GM18517 (cell line): ENCODE measurements at regions not wholly inside any gene's neighbourhood (a gene's known extent, or its start where the extent isn't known, plus 50 kb on each side); places are given as distances from the start of the nearest gene placed in this dataset.
"Not testable (repeated sequence)": the region's sequence is repeated elsewhere in the genome, so short reads cannot be mapped to it uniquely, and the experiment has no call there.

Experiments
- ATAC-seq: cut with Tn5 transposase; IDR thresholded peaks from one replicate; pipeline ENCODE4 v1.9.1; 2021; ENCODE audit warnings: mild to moderate bottlenecking, moderate library complexity; ENCODE audit not compliant: unreplicated experiment

DNA sequence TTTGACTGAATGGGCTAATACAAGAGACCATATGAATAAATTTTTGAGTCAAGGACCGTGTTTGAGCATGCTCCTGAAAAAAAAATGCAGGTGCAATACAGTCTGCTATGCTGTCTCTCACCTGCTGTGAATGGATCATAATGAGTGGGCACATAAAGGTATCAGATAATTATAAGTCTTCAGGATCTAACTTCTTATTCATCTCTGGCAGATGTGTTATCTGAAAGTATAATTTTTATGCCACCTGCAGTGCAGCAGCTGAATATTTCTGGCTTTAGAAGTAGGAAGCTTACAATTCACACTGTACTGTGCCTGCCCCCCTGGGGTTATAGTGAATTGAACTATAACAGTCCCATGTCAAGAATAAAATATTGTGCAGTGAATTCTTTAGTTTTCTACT is 333.3 kb downstream of the MRPL39 start:
- ATAC-seq: no peak

DNA sequence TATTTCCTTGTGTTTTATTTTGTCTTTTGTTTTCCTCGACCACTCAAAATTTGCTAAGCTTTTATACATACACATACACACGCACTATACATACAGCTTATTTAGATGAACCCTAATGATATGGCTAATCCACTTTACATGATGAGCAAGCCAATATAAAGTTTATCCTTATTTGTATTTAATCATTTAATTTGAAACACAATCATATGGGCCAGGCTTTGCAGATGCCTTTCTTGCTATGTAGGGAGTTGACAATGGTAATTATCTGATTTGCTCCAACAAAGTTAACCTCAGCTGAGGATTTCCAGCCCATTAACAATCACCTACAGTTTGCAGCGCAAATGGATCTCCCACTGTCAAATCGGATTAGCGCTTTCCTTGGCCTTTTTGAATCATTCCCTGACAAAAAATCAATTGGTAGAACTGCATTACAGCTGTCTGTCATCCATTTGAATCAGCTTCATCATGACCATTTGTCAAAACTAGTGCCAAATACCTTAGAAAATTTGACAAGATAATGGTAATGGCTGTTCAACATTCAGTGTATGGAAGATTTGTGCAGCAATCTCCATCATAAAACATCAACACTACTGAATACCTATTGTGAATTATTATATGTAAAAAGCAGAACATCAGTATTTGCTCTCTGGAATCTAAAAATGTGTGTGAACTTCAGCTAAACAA is 352.6 kb downstream of the MRPL39 start:
- no peak for ATAC-seq

DNA sequence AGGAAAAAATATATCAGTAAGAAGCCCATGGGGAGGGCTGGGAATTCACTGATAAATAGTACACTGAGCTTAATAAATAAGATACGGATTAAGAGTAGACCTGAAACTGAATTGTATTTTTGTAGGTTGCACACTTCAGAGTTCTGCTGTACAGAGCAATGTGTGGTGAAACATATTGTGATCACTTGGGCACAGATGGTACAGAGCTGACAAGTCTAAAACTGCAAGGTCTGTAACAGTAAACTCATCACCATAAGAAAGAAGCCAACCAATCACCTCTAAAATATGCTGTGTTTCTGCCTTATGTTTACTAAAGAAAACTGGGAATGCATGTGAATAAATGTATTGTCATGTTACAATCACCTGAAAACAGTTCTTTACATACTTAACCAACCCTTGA is 360.7 kb downstream of the MRPL39 start:
- ATAC-seq: no peak

DNA sequence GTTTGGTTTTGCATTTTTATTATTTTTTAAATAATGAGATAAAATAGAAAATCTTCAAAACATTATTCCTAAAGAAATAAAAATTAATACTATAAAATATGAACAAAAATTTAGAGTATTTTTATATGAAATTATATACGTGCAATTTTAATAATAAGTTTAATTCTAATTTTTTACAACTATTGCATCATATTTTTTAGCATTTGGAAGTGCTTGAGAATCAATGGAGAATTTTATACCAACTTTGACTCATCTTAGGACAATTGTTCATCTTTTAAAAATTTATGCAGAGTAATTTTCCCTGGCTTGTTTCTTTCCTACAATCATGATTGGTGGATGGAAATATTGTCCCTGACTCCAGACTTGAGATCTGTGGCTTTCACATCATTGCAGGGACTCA is 362.5 kb downstream of the MRPL39 start:
- ATAC-seq: no peak

DNA sequence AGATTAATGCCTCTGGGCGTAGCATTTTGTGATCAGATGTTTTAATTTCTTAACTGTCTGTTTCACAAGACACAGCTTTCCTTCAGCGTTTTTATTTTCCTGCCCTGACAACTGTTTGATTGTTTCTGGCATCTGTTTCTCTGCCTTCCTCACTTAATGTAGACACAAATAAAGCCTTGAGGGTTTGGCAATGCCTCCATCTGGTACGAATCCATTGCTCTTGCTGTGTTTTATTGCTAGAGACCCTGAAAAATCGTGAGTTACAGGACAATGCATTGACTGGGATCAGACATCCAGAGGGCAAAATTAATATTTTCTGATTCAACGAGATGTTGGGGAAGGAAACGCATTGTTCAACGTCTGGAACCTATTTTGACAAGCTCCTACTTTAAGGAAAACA is 363.5 kb downstream of the MRPL39 start:
- no peak for ATAC-seq

DNA sequence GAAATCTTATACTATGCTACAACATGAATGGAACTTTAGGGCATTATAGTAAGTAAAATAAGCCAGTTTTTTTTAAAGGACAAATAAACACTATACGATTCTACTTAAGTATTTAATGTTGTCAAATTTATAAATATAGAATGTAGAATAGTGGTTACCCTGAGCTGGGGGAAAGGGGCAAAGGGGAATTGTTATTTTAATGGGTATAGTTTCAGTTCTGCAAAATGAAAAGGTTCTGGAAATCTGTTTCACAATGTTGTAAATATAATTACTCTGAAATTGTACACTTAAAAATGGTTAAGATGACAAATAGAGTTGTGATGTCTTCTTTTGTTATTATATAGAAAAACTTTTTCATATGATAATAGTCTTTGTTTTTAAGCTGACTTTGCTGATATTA is 366.3 kb downstream of the MRPL39 start:
- ATAC-seq: no peak

DNA sequence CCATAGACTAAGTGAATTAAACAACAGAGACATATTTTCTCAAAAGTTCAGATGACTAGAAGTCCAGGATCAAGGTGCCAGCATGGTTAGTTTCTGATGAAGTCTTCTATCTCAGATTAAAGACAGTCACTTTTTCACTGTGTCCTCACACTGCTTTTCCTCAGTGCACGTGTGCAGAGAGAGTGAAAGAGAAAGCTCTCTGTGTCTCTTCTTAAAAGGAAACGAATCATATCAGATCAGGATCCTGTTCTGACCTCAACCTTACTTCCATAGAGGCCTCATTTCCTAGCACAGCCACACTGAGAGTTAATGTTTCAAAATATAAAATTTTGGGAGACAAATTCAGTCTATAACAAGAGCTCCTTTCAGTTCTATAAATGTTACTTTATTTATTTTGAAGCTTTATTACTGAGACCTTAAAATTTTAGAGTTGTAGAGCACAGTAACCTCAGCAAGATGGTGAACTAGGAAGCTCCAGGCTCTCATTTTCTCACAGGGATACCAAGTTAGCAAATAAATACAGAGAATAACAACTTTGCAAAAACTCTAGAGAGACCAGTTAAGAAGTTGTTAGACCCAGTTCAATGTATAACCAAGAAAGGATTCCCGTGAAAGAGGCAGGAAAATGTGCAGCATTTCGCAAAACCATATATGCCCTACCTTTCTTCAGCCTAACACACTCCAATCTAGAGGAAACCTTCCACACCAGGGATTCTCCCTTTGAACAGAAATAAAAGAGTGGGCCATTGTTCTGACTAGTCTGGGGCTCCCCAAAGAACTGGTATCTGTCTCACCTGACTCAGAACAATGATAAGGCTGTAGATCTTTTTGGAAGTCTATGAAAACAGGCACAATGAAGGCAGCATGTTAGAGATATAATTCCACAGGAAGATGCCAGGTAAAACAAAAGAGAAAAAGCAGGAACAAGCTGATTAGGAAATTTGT is 372.2 kb downstream of the MRPL39 start:
- ATAC-seq: peak; percentile 79

DNA sequence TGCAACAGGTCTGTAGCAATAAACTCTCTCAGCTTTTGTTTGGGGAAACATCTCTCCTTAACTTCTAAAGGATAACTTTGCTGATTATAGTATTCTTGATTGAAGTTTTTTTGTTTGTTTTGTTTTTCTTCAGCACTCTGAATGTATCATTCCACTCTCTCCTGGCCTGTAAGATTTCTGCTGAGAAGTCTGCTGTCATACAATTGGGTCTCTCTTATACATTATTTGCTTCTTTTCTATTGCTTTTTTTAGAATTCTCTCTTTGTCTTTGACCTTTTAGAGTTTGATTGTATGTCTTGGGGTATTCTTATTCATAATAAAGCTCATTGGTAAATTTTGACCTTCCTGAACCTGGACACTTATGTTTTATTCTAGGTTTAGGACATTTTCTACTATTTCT is 386.3 kb downstream of the MRPL39 start:
- no peak for ATAC-seq

DNA sequence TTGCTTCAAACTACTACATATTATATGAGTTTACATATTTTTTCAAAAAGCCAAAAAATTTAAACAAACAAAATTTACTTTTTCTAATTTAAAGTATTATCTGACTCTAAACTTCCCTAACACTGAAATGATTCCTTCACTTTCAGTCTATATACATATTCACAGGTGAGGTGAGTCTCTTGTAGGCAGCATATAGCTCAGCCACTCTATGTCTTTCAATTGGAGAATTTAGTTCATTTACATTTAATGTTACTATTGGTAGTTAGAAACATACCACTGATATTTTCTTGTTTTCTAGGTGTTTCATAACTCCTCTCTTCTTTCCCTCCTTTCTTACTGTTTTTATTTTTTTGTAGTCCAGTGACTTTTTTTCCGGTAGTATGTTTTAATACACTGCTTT is 387.1 kb downstream of the MRPL39 start:
- ATAC-seq: no peak

DNA sequence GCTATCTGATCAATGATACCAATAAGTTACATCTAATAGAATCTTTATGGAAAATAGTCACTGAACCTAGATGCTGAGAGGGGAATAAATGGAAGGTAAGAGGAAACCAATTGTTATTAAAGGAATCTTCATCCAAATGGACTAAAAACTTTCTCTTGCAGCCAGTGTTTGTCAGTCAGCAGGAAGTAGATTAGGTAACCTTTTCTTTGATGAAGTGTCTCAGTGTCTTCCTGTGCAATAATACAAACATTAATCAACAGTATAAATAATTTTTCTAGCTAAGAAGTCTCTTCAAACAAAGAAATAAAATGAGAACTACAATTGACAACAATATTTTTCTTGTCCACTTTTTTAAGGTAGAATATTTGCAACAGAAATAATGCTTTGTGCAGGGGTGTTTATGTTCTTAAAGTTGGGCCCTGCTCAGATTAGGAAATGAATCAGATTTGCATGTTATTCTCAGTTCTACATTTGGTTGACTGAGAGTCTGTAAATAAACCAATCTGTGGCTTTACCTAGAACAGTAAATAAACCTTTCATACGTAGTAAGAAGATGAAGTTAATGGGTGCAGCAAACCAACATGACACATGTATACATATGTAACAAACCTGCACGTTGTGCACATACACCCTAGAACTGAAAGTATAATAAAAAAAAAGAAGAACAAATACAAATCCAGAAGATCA is 391.4 kb downstream of the MRPL39 start:
- peak; percentile 97 for ATAC-seq

DNA sequence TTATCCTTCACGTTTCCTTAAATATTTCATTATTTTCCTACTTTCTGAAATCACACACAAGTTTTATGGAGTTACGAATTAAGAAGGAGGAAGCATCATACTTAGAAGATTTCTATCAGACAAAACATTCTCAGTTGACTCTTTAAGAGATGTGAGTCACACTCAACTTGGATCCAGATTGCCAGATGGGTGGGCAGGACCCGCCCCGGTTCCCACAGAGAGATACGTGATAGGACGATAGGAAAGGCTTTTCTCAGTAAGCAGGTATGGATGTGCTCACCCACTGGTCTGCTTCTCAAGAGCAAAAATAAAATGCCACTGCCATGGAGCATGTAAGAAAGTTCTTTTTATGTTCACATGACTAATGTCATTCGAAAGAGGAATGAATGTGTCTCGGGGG is 392.6 kb downstream of the MRPL39 start:
- no peak for ATAC-seq

DNA sequence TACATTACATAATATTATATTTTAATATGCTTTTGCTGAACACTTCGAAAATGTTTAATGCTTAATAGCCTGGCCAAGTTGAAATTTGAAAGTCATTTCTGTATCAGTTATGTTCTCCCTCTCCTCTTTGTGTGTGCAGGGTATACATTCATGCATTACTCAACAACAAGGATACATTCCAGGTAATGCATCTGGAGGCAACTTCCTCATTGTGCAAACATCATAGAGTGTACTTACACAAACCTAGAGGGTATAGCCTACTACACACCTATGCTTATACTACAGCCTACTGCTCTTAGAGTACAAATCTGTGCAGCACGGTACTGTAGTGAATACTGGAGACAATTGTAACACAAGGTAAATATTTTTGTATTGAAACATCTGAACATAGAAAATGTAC is 407.3 kb downstream of the MRPL39 start:
- no peak for ATAC-seq

DNA sequence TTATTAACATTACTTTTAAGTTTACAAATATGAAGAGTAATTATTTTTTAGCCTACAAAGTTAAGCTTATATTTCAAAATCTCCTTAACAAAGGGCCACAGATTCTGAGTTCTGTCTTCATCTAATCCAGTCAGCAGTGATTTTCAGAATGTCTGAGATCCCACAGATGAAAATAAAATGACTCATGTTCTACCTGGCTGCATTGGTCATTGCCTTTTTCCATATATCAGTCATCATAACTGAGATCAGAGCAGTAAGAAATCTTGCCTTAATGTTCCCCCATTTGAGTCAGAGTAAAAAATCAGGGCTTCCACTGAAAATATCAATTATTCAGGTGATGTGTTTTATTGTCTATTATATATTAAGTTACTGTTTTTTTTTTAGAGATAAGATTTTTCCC is 416.1 kb downstream of the MRPL39 start:
- peak; percentile 38 for ATAC-seq

DNA sequence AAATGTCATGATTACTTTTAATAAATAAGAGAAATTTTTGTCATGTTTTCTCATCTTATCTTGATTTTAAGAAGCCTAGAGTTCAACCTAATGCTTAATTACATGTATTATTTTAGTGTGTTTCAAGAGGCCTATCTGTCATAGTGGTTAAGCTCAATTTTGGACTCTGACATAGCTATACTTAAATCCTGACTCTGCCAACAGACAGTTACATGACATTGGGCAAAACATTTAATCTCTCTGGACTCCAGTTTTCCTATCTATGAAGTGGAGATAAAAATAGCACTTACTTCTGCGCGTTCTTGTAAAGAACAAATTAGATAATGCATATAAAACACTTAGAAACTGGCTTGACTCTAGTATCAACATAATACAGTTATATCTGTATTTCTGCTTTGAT is 417.8 kb downstream of the MRPL39 start:
- ATAC-seq: no peak

DNA sequence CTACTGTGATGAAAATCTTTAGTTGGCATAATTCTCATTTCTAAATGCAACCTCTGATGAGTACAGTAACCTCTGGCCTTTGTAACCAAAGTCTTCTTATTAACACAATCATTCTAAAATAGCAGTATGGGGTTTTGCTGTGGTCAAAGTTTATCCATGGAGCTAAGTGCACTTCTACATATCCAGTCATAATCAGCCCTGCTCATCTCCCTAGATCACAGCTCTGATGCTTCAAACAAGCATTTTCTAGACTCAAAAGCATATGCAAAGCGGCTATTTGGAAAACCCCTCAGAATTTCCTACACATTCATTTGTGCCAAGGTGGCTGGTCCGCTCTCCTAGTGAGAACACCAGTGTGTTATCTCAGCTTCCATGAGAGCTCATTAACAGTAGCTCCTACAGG is 418.6 kb downstream of the MRPL39 start:
- ATAC-seq: peak; percentile 87

DNA sequence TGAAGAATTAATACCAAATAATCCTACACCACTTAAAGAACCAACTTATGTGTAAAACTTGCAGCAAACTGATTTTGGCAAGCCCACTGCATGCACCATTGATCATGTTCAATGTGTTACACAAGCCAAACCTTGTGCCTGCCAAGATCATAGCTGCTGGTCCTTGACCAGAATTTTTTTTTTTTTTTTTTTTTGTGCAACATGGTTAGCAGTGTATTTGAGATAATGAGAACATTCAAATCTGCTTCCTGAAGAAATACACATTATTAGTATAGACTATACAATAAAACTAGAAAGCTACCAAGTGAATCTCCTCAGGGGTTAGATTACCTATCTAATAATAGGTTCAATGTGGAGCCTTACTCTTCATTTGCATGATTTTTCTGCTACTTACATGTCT is 421.0 kb downstream of the MRPL39 start:
- peak; percentile 36 for ATAC-seq

DNA sequence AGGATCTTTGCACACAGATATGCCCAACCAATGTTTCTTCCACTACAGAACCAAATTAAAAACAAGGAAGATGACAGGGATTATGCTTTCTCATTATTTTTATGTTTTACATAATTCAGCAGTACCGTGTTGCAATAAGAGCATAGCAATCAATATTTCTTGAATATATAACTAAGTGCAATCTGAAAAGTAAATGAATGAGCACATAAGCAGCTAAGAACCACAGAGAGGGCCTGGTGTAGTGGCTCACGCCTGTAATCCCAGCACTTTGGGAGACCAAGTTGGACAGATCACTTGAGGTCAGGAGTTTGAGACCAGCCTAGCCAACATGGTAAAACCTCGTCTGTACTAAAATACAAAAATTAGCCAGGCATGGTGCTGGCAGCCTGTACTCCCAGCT is 423.7 kb downstream of the MRPL39 start:
- ATAC-seq: no peak

DNA sequence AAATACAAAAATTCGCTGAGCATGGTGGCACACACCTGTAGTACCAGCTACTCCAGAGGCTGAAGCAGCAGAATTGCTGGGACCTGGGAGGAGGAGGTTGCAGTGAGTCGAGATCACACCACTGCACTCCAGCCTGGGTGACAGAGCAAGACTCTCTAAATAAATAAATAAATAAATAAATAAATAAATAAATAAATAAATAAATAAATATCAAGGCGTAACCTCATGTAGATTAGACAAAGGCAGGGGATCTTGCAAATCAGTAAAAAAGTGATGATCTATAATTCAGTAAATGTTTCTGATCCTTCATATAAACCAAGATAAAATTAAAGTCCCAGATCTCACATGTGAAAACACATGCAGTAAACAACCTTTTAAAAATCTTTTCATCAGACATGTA is 425.6 kb downstream of the MRPL39 start:
- ATAC-seq: not testable (repeated sequence)

DNA sequence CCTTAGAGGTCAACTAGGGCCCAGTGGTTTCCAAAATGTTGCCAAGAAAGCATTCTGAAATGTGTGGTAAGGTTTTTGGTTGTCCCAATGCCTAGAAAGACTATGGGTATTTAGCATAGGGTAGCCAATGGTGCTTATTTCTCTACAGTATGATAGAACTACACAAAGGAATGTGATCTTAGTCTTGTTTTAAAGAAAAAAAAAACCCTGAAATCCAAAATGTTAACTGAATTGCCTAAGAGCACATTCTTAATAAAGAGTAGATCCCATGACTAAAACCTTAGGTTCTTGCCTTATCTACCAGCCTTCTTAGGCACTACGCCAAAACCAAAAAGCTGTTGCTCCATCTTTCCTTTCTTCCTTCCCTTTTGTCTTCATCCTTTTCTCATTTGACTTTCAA is 428.2 kb downstream of the MRPL39 start:
- ATAC-seq: no peak

DNA sequence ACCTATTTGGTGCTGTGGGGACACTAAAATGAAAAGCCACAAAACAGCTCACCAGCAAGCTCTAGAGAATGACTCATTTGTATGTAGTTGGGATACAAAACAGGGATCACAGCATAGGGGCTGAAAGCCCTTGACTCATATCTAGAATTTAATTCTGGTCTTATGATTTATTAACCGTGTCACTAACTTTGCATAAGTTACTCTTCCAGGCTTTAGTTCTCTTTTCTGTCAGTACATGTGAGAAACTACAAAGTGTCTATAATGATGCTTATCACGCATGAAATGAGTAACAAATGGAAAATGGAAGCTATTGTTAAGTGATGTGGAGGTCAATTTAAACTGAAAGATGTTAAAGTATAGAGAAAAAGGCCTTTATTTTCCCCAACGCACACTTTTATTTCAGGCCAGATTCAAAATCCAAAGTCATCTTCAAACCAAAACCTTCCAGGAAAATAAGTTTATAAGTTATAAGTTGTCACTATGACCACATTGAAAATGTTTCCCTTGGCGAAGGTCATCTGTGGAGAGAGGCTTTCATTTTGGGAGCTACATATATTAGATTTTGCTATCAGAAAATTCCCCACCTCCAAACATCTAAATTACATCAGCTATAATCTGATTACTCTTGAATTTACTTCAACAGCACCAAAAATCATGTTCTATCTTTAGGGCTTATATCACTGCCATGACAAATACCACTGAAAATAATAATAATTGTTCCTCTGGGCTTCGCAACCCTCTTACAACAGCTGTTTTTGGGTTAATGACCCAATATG is 430.5 kb downstream of the MRPL39 start:
- peak; percentile 80 for ATAC-seq

DNA sequence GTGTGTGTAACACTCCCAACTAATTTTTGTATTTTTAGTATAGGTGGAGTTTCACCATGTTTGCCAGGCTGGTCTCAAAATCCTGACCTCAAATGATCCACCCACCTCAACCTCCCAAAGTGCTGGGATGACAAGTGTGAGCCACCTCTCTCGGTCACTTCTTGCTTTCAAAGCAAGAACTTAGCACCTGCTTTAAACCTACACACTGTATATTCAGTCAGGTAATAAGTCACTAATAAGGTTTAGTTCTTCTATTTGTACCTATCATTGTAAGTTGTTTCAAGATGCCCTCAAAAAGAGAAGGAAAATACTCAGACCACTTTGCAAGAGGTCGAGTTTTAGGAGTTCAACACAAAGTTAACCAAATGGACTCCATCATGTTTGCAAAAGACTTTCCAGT is 431.3 kb downstream of the MRPL39 start:
- peak; percentile 54 for ATAC-seq
